Activated naive CD4-positive, alpha-beta T cell treated with anti-CD3 and anti-CD28 coated beads, Interleukin-2, amount 10 ng/mL, durations not matched to agents 7 days and 5 days (primary cell): ENCODE measurements at regions not wholly inside any gene's neighbourhood (a gene's known extent, or its start where the extent isn't known, plus 50 kb on each side); places are given as distances from the start of the nearest gene placed in this dataset.

ENCODE experiments used
- CTCF ChIA-PET: fragments of 350-600 bp; sonication (Branson Sonifier 250); formaldehyde crosslinking; loops from one replicate; lab custom pipeline; 2021; ENCODE audit warnings: antibody characterized with exemption; lab: Charles Lee
- DNase-seq: peaks from one replicate; pipeline ENCODE4 v3.0.0-alpha.2; 2020
- H3K27ac Mint-ChIP-seq: one replicate; pipeline ENCODE4 v1.8.0; 2021; ENCODE audit warnings: mild to moderate bottlenecking, moderate library complexity, mixed read lengths
- H3K27me3 Mint-ChIP-seq: one replicate; pipeline ENCODE4 v1.8.0; 2021; ENCODE audit warnings: mild to moderate bottlenecking, mixed read lengths
- H3K36me3 Mint-ChIP-seq: one replicate; pipeline ENCODE4 v1.8.0; 2021; ENCODE audit warnings: mixed read lengths
- H3K4me1 Mint-ChIP-seq: one replicate; pipeline ENCODE4 v1.8.0; 2021; ENCODE audit warnings: mixed read lengths
- H3K4me3 Mint-ChIP-seq: one replicate; pipeline ENCODE4 v1.8.0; 2021; ENCODE audit warnings: mild to moderate bottlenecking, moderate library complexity, mixed read lengths
- H3K9me3 Mint-ChIP-seq: one replicate; pipeline ENCODE4 v1.8.0; 2021; ENCODE audit warnings: mixed read lengths

DNA sequence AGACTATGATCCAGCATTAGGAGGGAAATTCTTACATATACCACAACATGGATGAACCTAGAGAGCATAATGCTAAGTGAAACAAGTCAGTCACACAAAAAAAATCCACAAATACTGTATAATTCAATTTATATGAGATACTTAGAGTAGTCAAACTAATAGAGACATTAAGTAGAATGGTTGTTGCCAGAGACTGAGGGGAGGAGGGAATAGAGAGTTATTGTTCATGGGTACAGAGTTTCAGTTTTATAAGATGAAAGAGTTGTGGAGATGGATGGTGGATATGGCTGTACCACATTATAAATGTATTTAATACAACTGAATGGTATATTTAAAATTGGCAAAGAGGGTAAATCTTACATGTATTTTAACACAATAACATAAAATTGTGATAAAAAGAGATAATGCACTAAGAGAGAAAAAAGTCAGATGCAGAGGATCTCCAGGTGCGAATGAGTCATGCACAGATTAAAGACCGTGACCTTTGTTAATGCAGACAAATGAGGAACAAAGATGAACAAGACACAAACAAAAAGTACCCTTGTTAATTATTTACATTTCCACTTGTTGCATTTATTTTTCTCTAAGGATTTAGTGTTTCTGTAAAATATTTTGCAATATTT is 541.7 kb upstream of the MEX3C start:
- DNase-seq: no peak
- H3K9me3 Mint-ChIP-seq: peaks cover 7% of the 10 kb centered on the region
- no peaks in the 10 kb centered on the region for H3K4me1 Mint-ChIP-seq
- CTCF ChIA-PET: no interaction called here
- H3K27me3 Mint-ChIP-seq: no peaks in the 10 kb centered on the region
- H3K27ac Mint-ChIP-seq: no peak overlapping the region
- H3K36me3 Mint-ChIP-seq: no peaks in the 10 kb centered on the region
- H3K4me3 Mint-ChIP-seq: no peak overlapping the region

DNA sequence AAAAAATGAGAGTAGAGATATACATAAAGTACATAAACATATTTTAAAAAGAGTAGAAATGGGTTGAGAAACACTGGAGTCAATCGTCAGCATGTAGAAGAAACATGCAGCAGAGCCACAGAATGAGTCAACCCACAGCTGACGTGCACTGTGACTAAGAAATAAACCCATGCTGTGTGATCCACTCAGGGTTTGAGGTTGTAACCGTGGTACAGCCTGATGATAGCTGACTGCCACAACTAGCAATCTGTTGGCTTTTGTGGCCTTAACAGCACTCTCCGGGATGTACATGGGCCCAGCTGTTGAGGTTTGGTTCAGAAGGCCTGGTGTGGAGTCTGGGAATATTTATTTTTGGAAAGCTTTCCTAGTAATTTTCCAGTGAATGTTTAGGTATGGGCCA is 554.4 kb upstream of the MEX3C start:
- CTCF ChIA-PET: no interaction called here
- no peak for DNase-seq
- H3K36me3 Mint-ChIP-seq: no peaks in the 10 kb centered on the region
- no peaks in the 10 kb centered on the region for H3K27me3 Mint-ChIP-seq
- no peak overlapping the region for H3K4me3 Mint-ChIP-seq
- no peaks in the 10 kb centered on the region for H3K9me3 Mint-ChIP-seq
- H3K4me1 Mint-ChIP-seq: no peaks in the 10 kb centered on the region
- H3K27ac Mint-ChIP-seq: no peak overlapping the region

DNA sequence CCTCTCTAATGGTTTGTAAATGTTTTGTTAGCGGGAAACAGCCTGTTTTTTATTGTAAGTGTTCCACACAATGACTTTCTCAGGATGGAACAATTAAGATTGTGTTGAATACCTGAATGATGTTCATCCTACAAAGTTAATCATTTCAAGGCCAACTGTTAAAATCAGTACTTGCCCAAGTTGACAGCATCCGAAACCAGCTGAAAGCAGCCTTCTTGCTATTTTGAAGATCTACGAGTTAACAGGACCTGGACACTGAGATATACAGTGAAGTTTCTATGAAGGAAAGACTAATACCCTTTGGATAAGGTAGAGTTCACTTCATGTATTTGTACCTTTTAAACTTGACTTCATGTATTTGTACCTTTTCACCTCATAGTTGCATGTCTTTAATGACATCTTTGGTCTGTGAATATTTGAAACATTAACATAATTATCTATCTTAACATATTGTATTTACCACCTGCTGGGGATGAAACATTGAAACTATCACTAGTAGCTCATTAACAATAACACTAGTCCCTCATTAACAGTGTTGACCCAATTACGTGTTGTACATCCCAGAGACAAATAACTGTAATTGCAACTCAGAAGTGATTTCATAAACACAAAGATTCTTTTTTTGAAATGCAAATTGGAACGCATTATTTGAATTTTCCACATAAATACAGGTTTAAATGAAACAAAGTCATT is 556.0 kb upstream of the MEX3C start:
- no peak for DNase-seq
- Mint-ChIP-seq H3K27ac (no peak overlapping the region), H3K27me3 (no peaks in the 10 kb centered on the region), H3K36me3 (no peaks in the 10 kb centered on the region), H3K4me3 (no peak overlapping the region), H3K9me3 (no peaks in the 10 kb centered on the region), H3K4me1 (no peaks in the 10 kb centered on the region)
- CTCF ChIA-PET: no interaction called here

DNA sequence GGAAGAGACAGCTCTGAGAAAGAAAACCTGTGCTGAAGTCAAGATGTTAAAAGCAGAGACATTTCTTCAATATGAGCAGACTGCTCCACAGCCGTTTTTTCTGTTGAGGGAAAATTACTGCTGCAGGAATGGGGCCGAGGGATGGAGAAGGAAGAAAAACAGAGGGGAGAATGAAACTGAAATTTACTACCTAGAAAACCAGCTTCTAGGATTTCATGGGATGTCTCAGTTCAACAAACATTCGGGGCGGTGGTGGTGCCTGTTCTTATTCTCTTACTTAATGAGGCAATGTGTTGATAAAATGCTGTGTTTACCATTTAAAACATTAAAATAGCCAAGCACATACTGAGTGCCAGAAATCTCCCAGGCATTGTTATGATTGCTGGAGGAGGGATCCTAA is 557.1 kb upstream of the MEX3C start:
- Mint-ChIP-seq H3K4me3 (no peak overlapping the region), H3K27me3 (no peaks in the 10 kb centered on the region), H3K27ac (no peak overlapping the region), H3K4me1 (no peaks in the 10 kb centered on the region), H3K9me3 (no peaks in the 10 kb centered on the region), H3K36me3 (no peaks in the 10 kb centered on the region)
- DNase-seq: no peak
- CTCF ChIA-PET: no interaction called here

DNA sequence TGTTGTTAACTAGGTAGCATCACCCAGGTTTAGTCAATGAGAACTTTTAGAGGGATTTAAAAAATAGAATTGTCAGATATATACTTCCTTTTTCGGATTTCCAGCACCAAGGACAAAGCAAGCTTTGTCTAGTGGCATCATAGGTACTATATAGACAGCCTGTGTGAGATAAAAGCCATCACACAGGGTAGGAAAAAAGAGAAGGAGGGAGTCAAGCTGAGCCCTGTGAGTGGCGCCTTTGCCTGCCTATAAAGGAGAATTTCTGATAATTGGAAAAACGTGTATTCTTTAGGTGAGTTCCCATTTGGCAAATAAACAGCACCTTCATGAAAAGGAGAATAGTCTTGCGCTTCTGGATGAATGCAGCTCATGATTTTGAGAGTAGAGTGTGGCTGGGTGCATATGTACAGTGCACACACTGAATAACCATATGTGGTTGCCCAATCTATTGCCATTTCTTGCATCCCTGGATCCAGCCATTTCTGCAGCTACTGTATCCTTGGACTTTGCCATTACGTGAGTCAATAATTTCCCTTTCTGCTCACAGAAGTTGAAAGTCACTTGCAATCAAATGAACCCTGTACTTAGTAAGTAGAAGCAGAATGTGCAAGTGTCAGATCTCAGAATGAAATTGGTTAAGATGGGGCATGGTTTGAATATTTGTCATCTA is 559.9 kb upstream of the MEX3C start:
- Mint-ChIP-seq H3K9me3 (no peaks in the 10 kb centered on the region), H3K27me3 (no peaks in the 10 kb centered on the region), H3K4me1 (no peaks in the 10 kb centered on the region), H3K36me3 (no peaks in the 10 kb centered on the region), H3K27ac (no peak overlapping the region), H3K4me3 (no peak overlapping the region)
- DNase-seq: no peak
- CTCF ChIA-PET: no interaction called here

DNA sequence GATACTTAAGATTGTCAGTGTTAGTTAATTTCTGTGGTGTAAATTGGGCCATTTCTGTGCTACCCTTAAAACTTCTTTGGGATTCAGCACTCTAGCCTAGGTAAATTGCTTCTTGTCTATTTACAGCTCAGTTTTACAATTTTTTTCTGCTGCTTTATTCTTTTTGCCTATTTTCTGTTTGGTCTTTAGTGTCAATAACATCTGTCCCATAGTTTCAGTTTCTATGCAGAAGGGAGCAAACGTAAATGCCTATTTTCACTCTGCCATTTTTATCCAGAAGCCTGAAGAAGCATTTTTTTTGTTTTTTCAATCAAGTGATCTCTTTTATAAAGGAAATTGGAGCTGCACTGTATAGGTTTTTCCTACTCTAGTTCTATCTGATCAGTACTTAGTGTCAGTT is 564.9 kb upstream of the MEX3C start:
- H3K9me3 Mint-ChIP-seq: no peaks in the 10 kb centered on the region
- no peak overlapping the region for H3K27ac Mint-ChIP-seq
- DNase-seq: no peak
- no peaks in the 10 kb centered on the region for H3K27me3 Mint-ChIP-seq
- H3K4me1 Mint-ChIP-seq: no peaks in the 10 kb centered on the region
- no peak overlapping the region for H3K4me3 Mint-ChIP-seq
- H3K36me3 Mint-ChIP-seq: no peaks in the 10 kb centered on the region
- CTCF ChIA-PET: no interaction called here

DNA sequence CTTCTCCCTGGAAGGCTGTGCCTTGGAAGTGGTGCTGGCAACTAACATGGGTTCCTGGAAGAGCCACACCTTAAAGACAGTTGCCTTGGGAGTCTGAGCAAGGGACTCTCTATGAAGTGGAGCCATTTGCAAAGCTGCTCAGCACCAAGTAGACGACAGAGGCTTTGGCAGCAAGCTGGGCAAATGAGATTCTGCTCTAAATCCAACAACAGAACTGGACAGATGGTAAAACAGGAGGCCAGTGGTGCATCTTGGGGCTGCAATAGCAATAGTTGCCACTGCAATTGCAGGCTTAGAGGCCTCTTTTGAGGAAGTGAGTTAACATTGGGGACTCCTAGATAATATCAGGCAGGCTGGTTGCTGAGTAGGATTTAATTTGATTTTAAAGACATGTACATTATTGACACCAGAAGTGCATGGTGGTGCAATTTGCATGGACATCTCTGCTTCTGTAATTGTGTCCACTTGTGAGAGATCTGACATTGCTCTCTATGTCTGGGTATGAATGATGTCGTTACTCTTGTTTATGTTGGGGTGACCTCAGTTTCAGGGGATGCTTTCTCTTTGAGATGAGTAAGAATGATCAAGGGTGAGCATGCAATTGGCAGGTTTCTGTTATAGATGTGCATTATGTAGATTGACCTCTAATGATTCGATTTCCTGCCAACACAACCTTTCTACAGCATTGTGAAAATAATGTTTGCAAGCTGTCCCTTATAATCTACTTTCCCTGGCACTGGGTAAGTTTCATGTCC is 568.3 kb upstream of the MEX3C start:
- CTCF ChIA-PET: no interaction called here
- Mint-ChIP-seq H3K4me3 (no peak overlapping the region), H3K9me3 (no peaks in the 10 kb centered on the region), H3K36me3 (no peaks in the 10 kb centered on the region), H3K4me1 (no peaks in the 10 kb centered on the region), H3K27ac (no peak overlapping the region), H3K27me3 (no peaks in the 10 kb centered on the region)
- DNase-seq: no peak

DNA sequence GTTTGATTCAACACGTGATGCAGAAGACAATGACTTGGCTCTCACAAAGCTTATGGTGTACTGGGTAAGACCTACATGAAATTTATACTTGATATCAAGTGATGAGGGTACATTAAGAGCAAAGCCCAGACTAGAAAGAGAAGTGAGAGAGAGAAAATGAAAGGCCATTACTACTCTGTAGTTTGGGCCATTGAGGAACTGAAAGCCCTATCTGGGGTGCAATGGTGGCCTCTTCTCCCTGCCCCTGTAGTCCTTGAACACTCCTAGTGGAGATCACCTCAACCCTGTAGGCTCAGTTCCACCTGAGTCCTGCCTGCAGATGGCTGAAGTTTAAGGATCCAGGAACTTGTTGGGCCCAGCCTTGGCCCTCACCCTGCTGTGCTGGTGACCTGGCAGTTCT is 569.8 kb upstream of the MEX3C start:
- DNase-seq: no peak
- Mint-ChIP-seq H3K36me3 (no peaks in the 10 kb centered on the region), H3K4me1 (no peaks in the 10 kb centered on the region), H3K27me3 (no peaks in the 10 kb centered on the region), H3K4me3 (no peak overlapping the region), H3K27ac (no peak overlapping the region), H3K9me3 (no peaks in the 10 kb centered on the region)
- CTCF ChIA-PET: no interaction called here

DNA sequence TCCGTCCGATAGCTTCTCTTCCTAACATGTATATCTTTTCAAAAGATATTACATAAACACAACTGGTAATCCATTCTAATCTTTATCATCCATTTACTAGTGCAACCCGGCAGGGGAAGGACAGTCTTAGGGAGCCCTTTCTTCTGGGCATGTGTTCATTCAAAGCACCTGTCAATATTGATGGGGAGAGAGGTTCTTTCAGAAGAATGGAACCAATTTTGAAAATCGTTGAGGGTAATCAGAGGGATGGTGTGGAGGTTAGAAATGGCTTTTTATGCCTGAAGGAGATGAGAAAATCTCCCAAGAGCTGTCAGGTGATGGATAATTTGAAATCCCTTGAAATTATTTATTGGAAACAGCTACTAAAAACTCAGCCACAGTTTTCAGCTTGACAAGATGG is 561.9 kb upstream of the DCC start:
- H3K27me3 Mint-ChIP-seq: no peaks in the 10 kb centered on the region
- CTCF ChIA-PET: no interaction called here
- H3K27ac Mint-ChIP-seq: no peak overlapping the region
- H3K9me3 Mint-ChIP-seq: no peaks in the 10 kb centered on the region
- H3K4me3 Mint-ChIP-seq: no peak overlapping the region
- H3K36me3 Mint-ChIP-seq: no peaks in the 10 kb centered on the region
- no peak for DNase-seq
- H3K4me1 Mint-ChIP-seq: no peaks in the 10 kb centered on the region

DNA sequence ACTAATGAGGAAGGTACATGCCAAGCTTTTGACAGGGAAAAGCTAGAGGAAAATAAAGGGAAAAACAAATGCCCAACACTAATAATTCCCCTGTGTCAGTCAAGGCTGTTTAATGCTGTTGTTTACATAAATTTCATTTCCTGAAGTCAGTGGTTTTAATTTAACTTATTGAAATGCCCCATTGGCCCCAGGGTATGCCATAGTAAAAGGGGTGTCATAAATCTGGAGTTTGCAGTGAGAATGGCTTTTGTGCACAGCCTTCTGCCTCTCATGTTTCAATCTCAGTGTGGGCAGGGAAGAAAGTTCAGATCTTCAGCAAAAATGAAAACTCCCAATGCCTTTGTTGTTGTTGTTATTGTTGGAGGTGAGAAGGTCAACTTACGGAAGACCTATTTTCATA is 550.1 kb upstream of the DCC start:
- no peaks in the 10 kb centered on the region for H3K4me1 Mint-ChIP-seq
- CTCF ChIA-PET: no interaction called here

DNA sequence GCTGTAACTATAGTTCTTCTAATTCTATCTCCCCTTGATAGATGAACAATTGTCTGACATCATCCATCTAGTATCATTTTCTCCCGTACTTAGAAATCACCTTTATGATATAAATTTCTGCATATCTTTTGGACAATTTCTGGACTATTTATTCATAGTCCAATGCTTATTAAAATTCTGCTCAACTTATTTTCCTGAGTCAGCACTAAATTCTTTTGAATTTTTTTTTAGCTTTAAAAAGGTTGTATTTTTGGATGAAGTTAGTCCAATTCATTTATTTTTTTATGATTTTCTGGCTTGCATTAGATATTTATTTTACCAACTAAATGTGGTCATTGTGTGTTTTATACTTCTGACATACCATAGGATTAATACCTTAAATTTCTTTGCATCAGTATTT is 538.5 kb upstream of the DCC start:
- Mint-ChIP-seq H3K27ac (no peak overlapping the region), H3K4me1 (no peaks in the 10 kb centered on the region), H3K27me3 (no peaks in the 10 kb centered on the region), H3K4me3 (no peak overlapping the region), H3K9me3 (no peaks in the 10 kb centered on the region), H3K36me3 (no peaks in the 10 kb centered on the region)
- CTCF ChIA-PET: no interaction called here
- DNase-seq: no peak

More for the DNA sequence above, 550.1 kb upstream of the DCC start:
- DNase-seq: no peak
- Mint-ChIP-seq H3K36me3 (no peaks in the 10 kb centered on the region), H3K27me3 (no peaks in the 10 kb centered on the region), H3K27ac (no peak overlapping the region), H3K9me3 (no peaks in the 10 kb centered on the region), H3K4me3 (no peak overlapping the region)

DNA sequence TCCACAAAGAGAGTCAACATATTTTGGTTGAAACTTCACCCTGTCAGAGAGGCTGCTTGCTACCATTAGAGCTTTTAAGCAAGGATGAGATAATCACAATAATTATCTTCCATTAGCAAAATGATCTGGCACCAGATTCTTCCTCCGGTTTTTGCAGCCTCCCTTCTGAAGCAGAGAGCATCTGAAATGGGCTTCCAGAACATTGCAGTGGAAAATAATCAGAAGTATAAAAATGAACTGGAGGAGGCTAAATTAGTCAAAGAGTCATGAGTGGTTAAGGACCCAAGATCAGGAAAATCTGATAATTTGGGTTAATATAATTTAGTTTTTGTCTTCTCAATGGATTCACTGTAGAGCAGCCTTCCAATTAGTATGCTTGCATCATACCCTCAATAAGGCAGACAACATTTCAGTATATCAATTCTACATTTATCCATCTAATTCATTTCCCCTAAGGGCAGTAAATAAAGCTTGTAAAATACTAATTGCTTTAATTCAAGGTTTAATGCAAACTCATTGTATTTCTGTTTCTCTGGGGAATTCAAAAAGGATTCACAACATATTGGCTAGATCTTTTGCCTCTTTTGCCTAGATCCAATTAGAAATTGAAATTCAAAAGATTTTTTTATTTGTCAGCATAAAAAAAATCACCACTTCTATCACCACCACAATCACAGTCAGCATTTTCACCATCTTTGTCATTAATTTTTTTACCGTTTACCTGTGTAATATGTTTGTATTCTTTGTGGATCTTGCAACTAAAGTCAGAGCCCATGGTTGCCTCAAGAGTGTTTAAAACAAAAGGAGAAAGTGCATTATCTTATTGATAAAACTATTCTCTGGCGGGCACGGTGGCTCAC is 537.2 kb upstream of the DCC start:
- no peaks in the 10 kb centered on the region for H3K4me1 Mint-ChIP-seq
- H3K4me3 Mint-ChIP-seq: no peak overlapping the region
- CTCF ChIA-PET: no interaction called here
- DNase-seq: no peak
- no peaks in the 10 kb centered on the region for H3K9me3 Mint-ChIP-seq
- no peaks in the 10 kb centered on the region for H3K27me3 Mint-ChIP-seq
- H3K27ac Mint-ChIP-seq: no peak overlapping the region
- H3K36me3 Mint-ChIP-seq: no peaks in the 10 kb centered on the region

DNA sequence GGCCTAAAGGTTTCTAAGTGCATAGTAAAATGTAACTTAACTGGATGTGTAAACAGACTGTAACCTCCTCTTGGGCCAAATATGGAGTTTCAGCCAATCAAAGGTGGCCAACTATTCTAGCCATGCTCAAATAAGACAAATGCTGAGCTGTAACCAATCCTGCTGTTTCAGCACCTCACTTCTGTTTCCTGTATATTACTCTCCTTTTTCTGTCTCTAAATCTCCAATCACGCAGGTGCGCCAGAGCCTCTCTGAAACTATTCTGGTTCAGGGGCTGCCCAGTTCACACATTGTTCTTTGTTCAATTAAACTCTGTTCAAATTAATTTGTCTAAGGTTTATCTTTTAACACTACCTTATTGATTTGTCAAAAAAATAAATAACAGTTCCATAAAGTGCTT is 532.7 kb upstream of the DCC start:
- Mint-ChIP-seq H3K27ac (no peak overlapping the region), H3K9me3 (no peaks in the 10 kb centered on the region), H3K27me3 (no peaks in the 10 kb centered on the region), H3K4me1 (no peaks in the 10 kb centered on the region), H3K36me3 (no peaks in the 10 kb centered on the region), H3K4me3 (no peak overlapping the region)
- DNase-seq: no peak
- CTCF ChIA-PET: no interaction called here

DNA sequence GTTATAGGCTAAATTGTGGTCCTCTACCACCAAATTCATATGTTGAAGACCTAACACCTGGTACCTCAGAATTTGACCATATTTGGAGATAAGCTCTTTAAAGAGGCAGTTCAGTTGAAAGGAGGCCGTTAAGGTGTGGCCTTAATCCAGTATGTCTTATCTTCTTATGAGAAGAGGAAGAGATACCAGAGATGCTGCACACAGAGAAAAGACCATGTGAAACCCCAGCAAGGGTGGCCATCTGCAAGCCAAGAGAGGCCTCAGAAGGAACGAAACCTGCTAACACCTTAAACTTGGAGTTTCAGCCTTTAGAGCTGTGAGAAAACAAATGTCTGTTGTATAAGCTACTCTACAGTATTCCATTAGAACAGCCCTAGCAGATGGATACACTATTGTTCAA is 528.1 kb upstream of the DCC start:
- H3K27ac Mint-ChIP-seq: no peak overlapping the region
- no peaks in the 10 kb centered on the region for H3K4me1 Mint-ChIP-seq
- CTCF ChIA-PET: no interaction called here
- H3K36me3 Mint-ChIP-seq: no peaks in the 10 kb centered on the region
- DNase-seq: no peak
- no peaks in the 10 kb centered on the region for H3K9me3 Mint-ChIP-seq
- no peaks in the 10 kb centered on the region for H3K27me3 Mint-ChIP-seq
- H3K4me3 Mint-ChIP-seq: no peak overlapping the region
